ENCODE measurements at regions not wholly inside any gene's neighbourhood (a gene's known extent, or its start where the extent isn't known, plus 50 kb on each side); places are given as distances from the start of the nearest gene placed in this dataset.

GRCh38 chr10:10307551-10307950 is 710.1 kb upstream of the CELF2 start:
- TF ChIP-seq CTCF (conservative IDR thresholded peaks at IDR 0.05; ENCODE audit: low read depth, low read length) (no peak), USF2 (IDR thresholded peaks at IDR 0.05; ENCODE audit: low read depth, low read length) (no peak), RCOR1 (IDR thresholded peaks at IDR 0.05; ENCODE audit: insufficient replicate concordance, low read length) (no peak), POLR2A (IDR thresholded peaks at IDR 0.05; ENCODE audit: low read depth, low read length) (no peak), FOS (IDR thresholded peaks at IDR 0.05; ENCODE audit: low read depth, low read length) (no peak), CHD1 (IDR thresholded peaks at IDR 0.05; ENCODE audit: low read depth, low read length) (no peak), CEBPB (IDR thresholded peaks at IDR 0.05; ENCODE audit: low read depth, low read length) (no peak), RFX5 (IDR thresholded peaks at IDR 0.05; ENCODE audit: low read depth, low read length) (no peak)

All from IMR-90 (cell line).